SH-SY5Y (cell line): ENCODE measurements at regions not wholly inside any gene's neighbourhood (a gene's known extent, or its start where the extent isn't known, plus 50 kb on each side); places are given as distances from the start of the nearest gene placed in this dataset.

Source experiments
- GATA2 ChIP-seq: IDR thresholded peaks from 2 replicates; pipeline ENCODE4 v1.6.1; 2011; ENCODE audit warnings: mild to moderate bottlenecking, low read depth, low read length
- GATA3 ChIP-seq: IDR thresholded peaks from 2 replicates; pipeline ENCODE4 v1.6.1; 2011; ENCODE audit warnings: low read depth, mild to moderate bottlenecking, low read length, moderate library complexity

GRCh38 chr13:53601113-53601512 lies 572.5 kb downstream of the OLFM4 start:
- TF ChIP-seq GATA2 (no peak), GATA3 (no peak)

- TF ChIP-seq GATA3 (no peak), GATA2 (no peak)
Measured at GRCh38 chr13:53605326-53605725, 576.7 kb downstream of the OLFM4 start.

- TF ChIP-seq GATA2 (no peak), GATA3 (no peak)
Measured at GRCh38 chr13:53612200-53612599, 583.6 kb downstream of the OLFM4 start.

- TF ChIP-seq GATA3, result no peak
- no peak for TF ChIP-seq GATA2
Measured at GRCh38 chr13:53622456-53622855, 593.8 kb downstream of the OLFM4 start.

DNA sequence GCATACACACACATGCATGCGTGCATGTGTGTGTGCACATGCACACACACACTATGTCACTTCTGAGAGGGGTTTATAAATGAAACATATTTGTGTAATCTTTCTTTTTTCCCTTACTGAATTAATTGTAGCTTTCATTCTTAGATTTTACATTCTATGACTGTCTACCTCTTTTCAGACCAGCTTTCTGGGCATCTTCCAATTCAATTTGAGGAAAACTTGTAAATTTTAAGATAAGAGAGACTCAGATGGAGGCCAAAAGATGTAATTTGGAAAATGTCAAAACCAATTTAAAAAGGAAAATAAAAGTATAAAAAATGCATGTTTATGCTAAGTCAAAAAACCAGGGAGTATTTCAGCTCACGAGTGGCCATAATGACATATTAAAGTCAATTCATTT lies 594.5 kb downstream of the OLFM4 start:
- TF ChIP-seq GATA2 (no peak), GATA3 (no peak)

DNA sequence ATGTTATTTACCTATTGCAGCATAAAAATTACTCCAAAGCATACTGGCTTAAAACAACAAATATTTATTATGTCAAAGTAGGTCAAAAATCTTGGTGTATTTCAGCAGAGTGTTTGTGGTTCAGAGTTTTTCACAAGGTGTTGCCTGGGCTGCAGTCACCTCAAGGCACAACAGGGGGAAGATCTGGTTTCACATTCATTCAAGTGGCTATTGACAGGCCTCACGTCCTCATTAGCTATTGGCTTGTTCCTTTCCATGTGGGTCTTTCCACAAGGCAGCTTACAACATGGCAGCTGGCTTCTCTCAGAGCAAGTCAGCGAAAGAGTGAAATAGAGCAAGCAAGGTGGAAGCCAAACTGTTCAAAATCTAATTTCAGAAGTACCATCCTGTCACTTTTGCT lies 602.9 kb downstream of the OLFM4 start:
- no peak for TF ChIP-seq GATA3
- no peak for TF ChIP-seq GATA2

- no peak for TF ChIP-seq GATA2
- TF ChIP-seq GATA3, result no peak
Measured at GRCh38 chr13:53638040-53638439, 609.4 kb downstream of the OLFM4 start.

GRCh38 chr13:53642306-53642705 lies 613.7 kb downstream of the OLFM4 start:
- no peak for TF ChIP-seq GATA2
- no peak for TF ChIP-seq GATA3

DNA sequence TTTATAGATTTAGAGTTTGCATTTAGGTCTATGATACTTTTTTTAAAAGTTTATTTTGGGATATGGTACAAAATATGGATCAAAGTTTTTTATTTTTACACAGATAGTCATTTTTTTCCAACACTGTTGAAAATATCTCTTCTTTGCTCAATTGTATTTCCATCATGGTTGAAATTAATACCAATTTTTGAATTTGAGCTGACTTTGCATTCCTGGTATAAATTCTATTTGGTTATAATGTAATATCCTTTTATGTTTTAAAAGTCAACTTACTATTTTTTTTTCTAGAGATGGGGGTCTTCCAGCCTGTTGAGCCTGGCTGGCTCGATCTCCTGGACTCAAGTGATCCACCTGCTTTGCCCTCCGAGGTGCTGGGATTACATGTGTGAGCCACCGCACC lies 620.1 kb downstream of the OLFM4 start:
- TF ChIP-seq GATA2, result no peak
- no peak for TF ChIP-seq GATA3

- TF ChIP-seq GATA2 (no peak), GATA3 (no peak)
Measured at GRCh38 chr13:53672005-53672404, 643.4 kb downstream of the OLFM4 start.

DNA sequence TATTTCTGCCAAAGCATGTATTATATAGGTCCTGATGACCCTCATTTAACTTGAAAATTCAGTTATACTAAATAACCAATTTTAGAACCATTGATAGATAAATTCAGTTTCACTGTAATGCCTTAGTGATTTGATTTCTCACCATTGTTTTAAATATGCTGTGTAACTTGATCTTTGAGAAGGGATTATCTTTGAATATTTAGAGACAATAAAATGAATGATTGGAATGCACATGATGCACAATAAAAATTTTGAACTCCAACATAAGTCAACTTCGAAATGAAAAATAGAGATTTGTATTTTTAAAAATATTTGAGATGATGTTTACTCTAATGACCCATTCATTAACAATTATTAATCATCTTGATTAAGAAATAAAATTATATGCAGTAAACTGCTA lies 654.5 kb downstream of the OLFM4 start:
- TF ChIP-seq GATA2 (no peak), GATA3 (no peak)

- TF ChIP-seq GATA3 (no peak), GATA2 (no peak)
Measured at GRCh38 chr13:53683608-53684007, 655.0 kb downstream of the OLFM4 start.

DNA sequence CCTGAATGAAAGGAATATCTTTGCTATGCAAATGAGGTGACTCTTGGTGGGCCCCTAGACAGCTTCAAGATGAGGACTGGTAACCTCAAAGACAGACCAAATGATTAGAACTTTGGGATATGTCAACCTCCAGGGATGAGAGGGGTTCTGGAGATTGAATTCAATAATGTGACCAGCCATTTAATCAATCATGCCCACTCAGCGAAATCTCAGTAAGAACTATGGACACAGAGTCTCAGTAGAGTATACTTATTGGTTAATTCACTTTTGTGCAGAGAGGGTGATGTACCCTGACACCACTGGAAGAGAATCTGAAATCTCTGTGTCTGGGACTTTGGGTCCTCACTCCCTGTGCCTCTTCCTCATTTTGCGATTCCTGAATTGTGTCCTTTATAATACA lies 662.8 kb downstream of the OLFM4 start:
- TF ChIP-seq GATA3 (no peak), GATA2 (no peak)

DNA sequence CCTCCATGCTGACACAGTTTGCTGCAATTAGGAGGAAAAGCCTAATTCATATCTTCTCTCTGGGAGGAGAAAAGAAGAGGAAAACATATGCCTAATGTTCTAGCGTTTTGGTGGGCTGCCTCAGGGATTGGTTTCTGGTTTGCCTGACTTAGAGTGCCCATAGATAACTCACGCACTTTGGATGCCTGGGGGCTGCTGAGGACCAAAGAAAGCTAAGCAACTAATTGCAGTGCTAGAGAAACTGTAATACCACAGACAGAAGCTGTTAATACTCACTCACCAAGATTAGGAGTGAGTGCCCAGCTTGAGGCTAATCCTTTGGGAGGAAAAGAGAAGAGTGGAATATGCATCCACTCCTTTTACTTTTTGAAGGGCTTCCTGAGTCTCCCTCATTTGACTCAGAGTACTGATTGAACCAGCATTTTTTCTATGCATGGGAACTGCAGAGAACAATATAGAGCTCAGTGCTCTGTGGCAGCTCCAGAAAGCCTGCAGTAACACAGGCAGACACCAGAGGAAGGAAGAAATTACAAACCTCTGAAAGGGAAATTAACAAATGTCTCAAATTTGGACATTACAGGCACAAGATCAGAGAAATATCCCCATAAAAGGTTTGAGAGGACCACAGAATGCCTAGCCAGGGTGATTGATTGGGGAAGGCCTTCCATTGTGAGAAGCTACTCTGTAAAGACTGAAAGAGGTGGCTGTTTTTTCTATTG lies 666.4 kb downstream of the OLFM4 start:
- TF ChIP-seq GATA2 (no peak), GATA3 (no peak)

DNA sequence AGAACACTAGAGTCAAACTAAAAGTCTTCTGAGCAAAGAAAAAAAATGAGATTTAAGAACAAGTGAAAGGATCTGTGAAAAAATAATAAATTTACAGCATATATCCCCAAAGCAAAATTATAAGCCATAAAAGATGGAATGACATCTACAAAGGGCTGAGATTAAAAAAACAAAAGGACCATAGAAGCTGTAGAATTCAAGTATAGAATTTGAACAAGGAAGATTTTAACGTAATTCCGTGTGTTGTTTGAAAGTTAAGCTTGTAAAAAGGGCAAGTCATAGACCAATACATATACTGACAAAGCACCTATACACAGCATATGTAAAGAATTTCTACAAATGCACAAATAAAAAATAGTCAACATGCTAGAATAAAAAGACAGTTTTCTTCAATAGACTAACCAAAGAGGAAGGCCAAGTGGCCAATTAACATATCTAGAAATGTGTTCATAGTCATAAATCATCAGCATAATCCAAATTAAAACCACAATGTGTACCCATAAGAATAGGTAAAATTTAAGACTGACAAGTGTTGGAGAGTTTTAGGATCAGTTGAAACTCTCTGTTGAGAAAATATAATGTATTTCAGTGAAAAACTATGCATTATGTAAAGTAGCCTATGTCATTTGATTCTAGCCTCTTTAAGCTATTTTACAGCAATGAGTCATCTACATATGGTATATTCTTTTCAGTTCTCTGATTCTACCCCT lies 674.9 kb downstream of the OLFM4 start:
- TF ChIP-seq GATA2 (no peak), GATA3 (no peak)
